BLaER1 treated with 17β-estradiol and CSF1 and Interleukin-3, amounts not matched to agents 10 nM and 100 nM (cell line): ENCODE measurements at regions not wholly inside any gene's neighbourhood (a gene's known extent, or its start where the extent isn't known, plus 50 kb on each side); places are given as distances from the start of the nearest gene placed in this dataset.

ENCODE experiments used
- H3K27ac ChIP-seq, 11 experiments: shearing (Covaris generic); formaldehyde crosslinking; 2 replicates each; pipeline ENCODE4 v1.8.1; 2022
- H3K27me3 ChIP-seq, 11 experiments: shearing (Covaris generic); formaldehyde crosslinking; 2 replicates each; pipeline ENCODE4 v1.8.1; 2022
- H3K36me3 ChIP-seq, 11 experiments: shearing (Covaris generic); formaldehyde crosslinking; 2 replicates each; pipeline ENCODE4 v1.8.1; 2022
- H3K4me1 ChIP-seq, 10 experiments: shearing (Covaris generic); formaldehyde crosslinking; 2 replicates each; pipeline ENCODE4 v1.8.1; 2022
- H3K4me2 ChIP-seq, 11 experiments: shearing (Covaris generic); formaldehyde crosslinking; 2 replicates each; pipeline ENCODE4 v1.8.1; 2022
- H3K4me3 ChIP-seq, 10 experiments: shearing (Covaris generic); formaldehyde crosslinking; 2 replicates each; pipeline ENCODE4 v1.8.1; 2022
- H3K9ac ChIP-seq, 11 experiments: shearing (Covaris generic); formaldehyde crosslinking; 2 replicates each; pipeline ENCODE4 v1.8.1; 2022
- H3K9me3 ChIP-seq, 11 experiments: shearing (Covaris generic); formaldehyde crosslinking; replicated peaks in 1 of 11; 2 replicates each; pipeline ENCODE4 v1.8.1; 2022
- H4K20me1 ChIP-seq, 11 experiments: shearing (Covaris generic); formaldehyde crosslinking; 2 replicates each; pipeline ENCODE4 v1.8.1; 2022
- Cebpa-rat ChIP-seq, 11 experiments: shearing (Covaris generic); IDR thresholded peaks; 2 replicates each; pipeline ENCODE4 v1.8.1; 2022

GRCh38 chr5:128591598-128592455, 53.8 kb upstream of the FBN2 start:
- H3K27ac ChIP-seq = no peak overlapping the region
- H3K4me3 ChIP-seq = no peak overlapping the region
- H3K9me3 ChIP-seq = no peaks in the 10 kb centered on the region
- H4K20me1 ChIP-seq = no peaks in the 10 kb centered on the region
- no peak overlapping the region for H3K9ac ChIP-seq
- H3K27me3 ChIP-seq = no peaks in the 10 kb centered on the region
- no peak overlapping the region for H3K4me2 ChIP-seq
- no peaks in the 10 kb centered on the region for H3K36me3 ChIP-seq
- no peak for TF ChIP-seq Cebpa-rat (IDR thresholded peaks at IDR 0.05)
- no peaks in the 10 kb centered on the region for H3K4me1 ChIP-seq

- H3K4me1 ChIP-seq = no peaks in the 10 kb centered on the region
- H3K4me2 ChIP-seq = no peak overlapping the region
- no peak overlapping the region for H3K4me3 ChIP-seq
- no peaks in the 10 kb centered on the region for H3K27me3 ChIP-seq
- no peak overlapping the region for H3K27ac ChIP-seq
- no peaks in the 10 kb centered on the region for H3K9me3 ChIP-seq
- no peaks in the 10 kb centered on the region for H3K36me3 ChIP-seq
- no peak for TF ChIP-seq Cebpa-rat (IDR thresholded peaks at IDR 0.05)
- no peaks in the 10 kb centered on the region for H4K20me1 ChIP-seq
- H3K9ac ChIP-seq = no peak overlapping the region
These were observed 58.0 kb upstream of the FBN2 start for GRCh38 chr5:128596071-128596470.

GRCh38 chr5:128597156-128597555, 59.1 kb upstream of the FBN2 start:
- Histone ChIP-seq H3K27me3 (no peaks in the 10 kb centered on the region), H3K9me3 (no peaks in the 10 kb centered on the region), H3K9ac (no peak overlapping the region), H3K36me3 (no peaks in the 10 kb centered on the region), H4K20me1 (no peaks in the 10 kb centered on the region), H3K4me2 (no peak overlapping the region), H3K27ac (no peak overlapping the region), H3K4me3 (no peak overlapping the region), H3K4me1 (no peaks in the 10 kb centered on the region)
- TF ChIP-seq Cebpa-rat (IDR thresholded peaks at IDR 0.05) = no peak

GRCh38 chr5:128613128-128613527, 75.1 kb upstream of the FBN2 start:
- Histone ChIP-seq H3K36me3 (no peaks in the 10 kb centered on the region), H3K27ac (no peak overlapping the region), H3K9ac (no peak overlapping the region), H3K4me1 (no peaks in the 10 kb centered on the region), H3K9me3 (peaks cover 0 to 8% (median 6%) of the 10 kb centered on the region in 11 experiments; a peak in 7 of 22 replicates), H4K20me1 (no peaks in the 10 kb centered on the region), H3K4me3 (no peak overlapping the region), H3K4me2 (no peak overlapping the region), H3K27me3 (no peaks in the 10 kb centered on the region)
- TF ChIP-seq Cebpa-rat (IDR thresholded peaks at IDR 0.05) = no peak

GRCh38 chr5:128613766-128614165, 75.7 kb upstream of the FBN2 start:
- Histone ChIP-seq H3K4me3 (no peak overlapping the region), H3K9ac (no peak overlapping the region), H3K9me3 (peaks cover 0 to 2% (median 0%) of the 10 kb centered on the region in 11 experiments; a peak in 1 of 22 replicates), H3K4me2 (no peak overlapping the region), H3K27ac (no peak overlapping the region), H3K36me3 (no peaks in the 10 kb centered on the region), H3K27me3 (no peaks in the 10 kb centered on the region), H4K20me1 (no peaks in the 10 kb centered on the region), H3K4me1 (no peaks in the 10 kb centered on the region)
- no peak for TF ChIP-seq Cebpa-rat (IDR thresholded peaks at IDR 0.05)

GRCh38 chr5:128615578-128615977, 77.5 kb upstream of the FBN2 start:
- Histone ChIP-seq H3K4me1 (no peaks in the 10 kb centered on the region), H3K9ac (no peak overlapping the region), H3K36me3 (no peaks in the 10 kb centered on the region), H3K27ac (no peak overlapping the region), H3K9me3 (no peaks in the 10 kb centered on the region), H4K20me1 (no peaks in the 10 kb centered on the region), H3K4me2 (no peak overlapping the region), H3K4me3 (no peak overlapping the region), H3K27me3 (no peaks in the 10 kb centered on the region)
- TF ChIP-seq Cebpa-rat (IDR thresholded peaks at IDR 0.05) = no peak

GRCh38 chr5:128626536-128627090, 88.6 kb upstream of the FBN2 start:
- no peak overlapping the region for H3K27ac ChIP-seq
- H3K9me3 ChIP-seq = peaks cover 0 to 5% (median 0%) of the 10 kb centered on the region in 11 experiments; a peak in 1 of 22 replicates
- H3K4me3 ChIP-seq = no peak overlapping the region
- no peaks in the 10 kb centered on the region for H4K20me1 ChIP-seq
- H3K36me3 ChIP-seq = no peaks in the 10 kb centered on the region
- H3K9ac ChIP-seq = no peak overlapping the region
- no peaks in the 10 kb centered on the region for H3K4me1 ChIP-seq
- H3K4me2 ChIP-seq = no peak overlapping the region
- TF ChIP-seq Cebpa-rat (IDR thresholded peaks at IDR 0.05) = no peak
- H3K27me3 ChIP-seq = no peaks in the 10 kb centered on the region

GRCh38 chr5:128627939-128628338, 89.9 kb upstream of the FBN2 start:
- no peak overlapping the region for H3K27ac ChIP-seq
- TF ChIP-seq Cebpa-rat (IDR thresholded peaks at IDR 0.05) = no peak

GRCh38 chr5:128629157-128629556, 91.1 kb upstream of the FBN2 start:
- H3K27ac ChIP-seq = no peak overlapping the region
- no peak overlapping the region for H3K9ac ChIP-seq
- H3K9me3 ChIP-seq = peaks cover 0 to 5% (median 0%) of the 10 kb centered on the region in 11 experiments; a peak in 1 of 22 replicates
- H3K4me2 ChIP-seq = no peak overlapping the region
- TF ChIP-seq Cebpa-rat (IDR thresholded peaks at IDR 0.05) = no peak
- H3K4me3 ChIP-seq = no peak overlapping the region
- no peaks in the 10 kb centered on the region for H3K36me3 ChIP-seq
- peaks cover 0 to 5% (median 0%) of the 10 kb centered on the region in 10 experiments; a peak in 4 of 20 replicates for H3K4me1 ChIP-seq
- no peaks in the 10 kb centered on the region for H4K20me1 ChIP-seq
- no peaks in the 10 kb centered on the region for H3K27me3 ChIP-seq

More at GRCh38 chr5:128627939-128628338, 89.9 kb upstream of the FBN2 start:
- Histone ChIP-seq H3K27me3 (no peaks in the 10 kb centered on the region), H3K4me3 (no peak overlapping the region), H3K4me2 (no peak overlapping the region), H3K9ac (no peak overlapping the region), H3K4me1 (peaks cover 0 to 5% (median 0%) of the 10 kb centered on the region in 10 experiments; a peak in 4 of 20 replicates), H4K20me1 (no peaks in the 10 kb centered on the region), H3K36me3 (no peaks in the 10 kb centered on the region), H3K9me3 (peaks cover 0 to 5% (median 0%) of the 10 kb centered on the region in 11 experiments; a peak in 1 of 22 replicates)
